Activated CD8-positive, alpha-beta T cell treated with anti-CD3 and anti-CD28 coated beads, Interleukin-2, amount 10 ng/mL, durations not matched to agents 7 days and 5 days (primary cell): ENCODE measurements at regions not wholly inside any gene's neighbourhood (a gene's known extent, or its start where the extent isn't known, plus 50 kb on each side); places are given as distances from the start of the nearest gene placed in this dataset.

Experiments used
- ATAC-seq: fragments of 150-1000 bp; cut with Tn5 transposase; one replicate; pipeline ENCODE4 v1.10.0; 2021; ENCODE audit warnings: moderate library complexity
- CTCF ChIA-PET: fragments of 350-600 bp; sonication (Branson Sonifier 250); formaldehyde crosslinking; loops from one replicate; lab custom pipeline; 2021; ENCODE audit warnings: antibody characterized with exemption; lab: Charles Lee
- POLR2A ChIA-PET: fragments of 350-600 bp; sonication (Branson Sonifier 250); formaldehyde crosslinking; loops from one replicate; lab custom pipeline; 2021; ENCODE audit warnings: antibody characterized with exemption; lab: Charles Lee
- DNase-seq: peaks from one replicate; pipeline ENCODE4 v3.0.0-alpha.2; 2020
- H3K27ac Mint-ChIP-seq: one replicate; pipeline ENCODE4 v1.8.0; 2021; ENCODE audit warnings: mild to moderate bottlenecking, mixed read lengths
- H3K27me3 Mint-ChIP-seq: one replicate; pipeline ENCODE4 v1.8.0; 2021; ENCODE audit warnings: low read depth, mixed read lengths
- H3K36me3 Mint-ChIP-seq: one replicate; pipeline ENCODE4 v1.8.0; 2021; ENCODE audit warnings: low read depth, mixed read lengths
- H3K4me1 Mint-ChIP-seq: one replicate; pipeline ENCODE4 v1.8.0; 2021; ENCODE audit warnings: low read depth, mixed read lengths
- H3K4me3 Mint-ChIP-seq: one replicate; pipeline ENCODE4 v1.8.0; 2021; ENCODE audit warnings: mild to moderate bottlenecking, mixed read lengths
- H3K9me3 Mint-ChIP-seq: one replicate; pipeline ENCODE4 v1.8.0; 2022; ENCODE audit warnings: mixed read lengths; ENCODE audit not compliant: insufficient read depth

DNA sequence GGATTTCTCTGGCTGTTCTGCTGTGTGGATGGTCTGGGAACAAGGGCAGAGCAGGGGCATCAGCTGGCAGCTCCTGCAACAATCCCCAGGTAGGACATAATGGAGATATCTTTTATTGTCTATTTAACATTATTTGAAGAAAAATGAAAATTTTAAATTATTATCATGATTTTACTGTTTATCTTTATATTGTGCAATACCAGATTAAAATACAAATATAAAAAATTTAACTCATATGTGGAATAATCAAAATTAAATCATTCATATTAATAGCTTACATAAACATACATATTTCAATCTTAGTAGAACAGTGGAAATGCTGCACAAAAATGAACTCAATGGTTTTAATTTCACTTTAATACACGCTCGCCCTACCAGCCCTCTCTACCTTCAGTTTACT, 70.6 kb upstream of the FAM110C start:
- no peaks in the 10 kb centered on the region for H3K4me1 Mint-ChIP-seq
- H3K9me3 Mint-ChIP-seq: no peaks in the 10 kb centered on the region
- H3K27ac Mint-ChIP-seq: no peak overlapping the region
- H3K36me3 Mint-ChIP-seq: no peaks in the 10 kb centered on the region
- DNase-seq (no peak), ATAC-seq (no peak)
- ChIA-PET POLR2A (no interaction called here), CTCF (no interaction called here)
- no peak overlapping the region for H3K4me3 Mint-ChIP-seq
- H3K27me3 Mint-ChIP-seq: peaks cover 2% of the 10 kb centered on the region

DNA sequence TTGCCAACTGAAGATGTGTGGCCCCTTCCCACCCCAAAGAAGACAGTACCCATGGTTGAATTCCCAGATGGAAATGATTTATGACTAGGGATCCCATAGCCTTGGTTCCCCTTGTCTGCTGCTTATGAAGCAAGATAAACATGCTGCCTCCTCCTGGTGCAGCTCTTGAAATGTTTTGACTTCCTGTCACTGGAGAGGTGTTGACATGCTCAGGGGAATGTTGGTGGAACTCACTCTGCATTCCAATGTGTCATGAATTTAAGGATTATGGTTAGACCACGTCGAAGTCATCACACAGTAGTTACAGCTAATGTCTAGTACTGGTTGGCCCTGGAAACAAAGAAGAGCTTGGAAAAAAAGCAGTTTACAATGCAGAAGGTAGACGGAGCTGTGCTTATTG, 69.0 kb upstream of the FAM110C start:
- Mint-ChIP-seq H3K27ac (no peak overlapping the region), H3K4me1 (no peaks in the 10 kb centered on the region), H3K9me3 (no peaks in the 10 kb centered on the region), H3K27me3 (peaks cover 2% of the 10 kb centered on the region), H3K36me3 (no peaks in the 10 kb centered on the region), H3K4me3 (no peak overlapping the region)
- ChIA-PET POLR2A (no interaction called here), CTCF (no interaction called here)
- DNase-seq (no peak), ATAC-seq (no peak)

DNA sequence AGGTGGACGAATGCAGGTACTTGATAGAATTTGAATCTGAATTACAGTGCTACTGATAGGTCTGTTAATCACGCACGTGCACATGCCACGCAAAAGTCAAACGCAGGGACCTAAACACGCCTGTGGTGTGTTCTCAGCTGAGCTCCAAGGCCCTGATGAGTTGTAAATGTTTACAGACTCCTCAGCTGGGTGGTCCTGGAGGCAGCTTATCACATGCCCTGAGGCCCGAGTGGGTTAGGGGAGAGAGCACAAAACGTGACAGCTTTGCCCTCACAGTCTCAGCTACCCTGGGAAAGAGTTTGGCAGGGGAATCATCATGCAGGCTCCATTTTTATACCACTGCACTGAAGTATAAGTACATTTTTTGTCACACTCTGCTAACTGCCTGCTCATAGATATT, 68.3 kb upstream of the FAM110C start:
- Mint-ChIP-seq H3K36me3 (no peaks in the 10 kb centered on the region), H3K4me1 (no peaks in the 10 kb centered on the region), H3K9me3 (no peaks in the 10 kb centered on the region), H3K27me3 (peaks cover 2% of the 10 kb centered on the region), H3K4me3 (no peak overlapping the region), H3K27ac (no peak overlapping the region)
- CTCF ChIA-PET: no interaction called here
- POLR2A ChIA-PET: no interaction called here
- no peak for ATAC-seq
- no peak for DNase-seq

DNA sequence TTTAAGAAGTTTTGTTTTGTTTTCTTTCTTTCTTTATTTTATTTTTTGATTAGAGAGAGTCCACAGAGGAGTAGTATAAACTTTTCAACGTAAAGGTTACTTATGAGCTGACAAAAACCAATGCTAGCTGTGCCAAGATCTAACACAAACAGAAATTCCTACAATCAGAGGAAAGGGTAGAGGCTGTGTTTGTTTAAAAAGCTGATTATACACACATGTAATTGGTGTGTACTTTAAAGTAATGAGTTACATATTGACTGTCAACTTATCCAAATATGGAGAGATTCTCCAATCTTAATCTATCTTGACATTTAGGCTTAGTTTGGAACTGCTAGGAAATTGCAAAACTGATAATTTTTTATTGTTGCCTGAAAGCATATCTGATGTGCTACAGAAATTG, 63.7 kb upstream of the FAM110C start:
- no peaks in the 10 kb centered on the region for H3K36me3 Mint-ChIP-seq
- DNase-seq (no peak), ATAC-seq (no peak)
- peaks cover 13% of the 10 kb centered on the region for H3K9me3 Mint-ChIP-seq
- POLR2A ChIA-PET: no interaction called here
- H3K27ac Mint-ChIP-seq: no peak overlapping the region
- no peaks in the 10 kb centered on the region for H3K27me3 Mint-ChIP-seq
- CTCF ChIA-PET: no interaction called here
- no peaks in the 10 kb centered on the region for H3K4me1 Mint-ChIP-seq
- H3K4me3 Mint-ChIP-seq: no peak overlapping the region

GRCh38 chr2:108920-109809, 62.9 kb upstream of the FAM110C start:
- Mint-ChIP-seq H3K36me3 (no peaks in the 10 kb centered on the region), H3K27me3 (no peaks in the 10 kb centered on the region), H3K4me1 (no peaks in the 10 kb centered on the region), H3K4me3 (no peak overlapping the region), H3K27ac (no peak overlapping the region), H3K9me3 (peaks cover 13% of the 10 kb centered on the region)
- ChIA-PET CTCF (no interaction called here), POLR2A (no interaction called here)
- DNase-seq: no peak
- no peak for ATAC-seq

DNA sequence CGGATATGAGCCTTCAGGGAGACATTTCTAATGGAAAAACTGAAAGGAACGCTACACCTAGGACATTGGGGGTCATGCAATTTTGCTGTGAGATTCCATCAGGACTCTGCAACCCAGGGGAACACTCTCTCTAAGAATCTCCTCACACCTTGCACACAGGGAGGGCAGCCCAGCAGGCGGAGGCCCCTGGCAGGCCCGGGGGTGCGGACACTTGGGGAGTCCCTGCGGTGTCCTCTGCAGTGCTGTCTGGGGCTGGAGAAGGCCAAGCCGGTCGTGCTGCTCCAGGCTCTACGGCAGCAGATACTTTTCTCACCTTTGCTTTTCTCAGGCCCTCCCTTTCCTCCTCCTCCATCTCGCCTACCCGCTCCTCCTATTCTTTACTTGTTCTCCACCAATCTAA, 54.7 kb upstream of the FAM110C start:
- DNase-seq (no peak), ATAC-seq (no peak)
- no peak overlapping the region for H3K27ac Mint-ChIP-seq
- H3K36me3 Mint-ChIP-seq: no peaks in the 10 kb centered on the region
- H3K9me3 Mint-ChIP-seq: no peaks in the 10 kb centered on the region
- ChIA-PET CTCF (no interaction called here), POLR2A (no interaction called here)
- H3K27me3 Mint-ChIP-seq: no peaks in the 10 kb centered on the region
- H3K4me3 Mint-ChIP-seq: no peak overlapping the region
- H3K4me1 Mint-ChIP-seq: no peaks in the 10 kb centered on the region
